ENCODE measurements at regions not wholly inside any gene's neighbourhood (a gene's known extent, or its start where the extent isn't known, plus 50 kb on each side); places are given as distances from the start of the nearest gene placed in this dataset.

- Histone ChIP-seq H3K9ac (ENCODE audit: low read depth, low read length) (no peak overlapping the region), H2AFZ (replicated peaks; ENCODE audit: low read length, poor library complexity) (no peak overlapping the region), H3K18ac (ENCODE audit: low read depth, low read length) (no peak overlapping the region), H4K5ac (ENCODE audit: low read depth, low read length) (no peak overlapping the region), H3K56ac (ENCODE audit: extremely low read depth, insufficient read depth, low read length) (no peak overlapping the region), H3K9me3 (ENCODE audit: control insufficient read depth, insufficient read depth, low read length) (peaks cover 5% of the 10 kb centered on the region), H3K4me3 (ENCODE audit: insufficient read depth, low read depth, low read length) (no peak overlapping the region), H3K4me1 (ENCODE audit: control insufficient read depth, insufficient read depth, low read length) (peaks cover 7% of the 10 kb centered on the region), H2BK5ac (ENCODE audit: low read depth, low read length, poor library complexity, severe bottlenecking) (no peak overlapping the region), H3K27ac (ENCODE audit: insufficient read depth, low read length) (no peak overlapping the region), H4K91ac (ENCODE audit: insufficient read depth, low read depth, low read length) (no peak overlapping the region), H3K27me3 (ENCODE audit: control insufficient read depth, insufficient read depth, low read length) (peaks cover 5% of the 10 kb centered on the region; the same call in 1 of the 2 replicates), H4K8ac (ENCODE audit: low read depth in 2 of 2, low read length in 2 of 2) (no peak overlapping the region), H2BK15ac (ENCODE audit: low read depth, low read length) (no peak overlapping the region), H3K36me3 (ENCODE audit: control insufficient read depth, insufficient read depth, low read length) (no peaks in the 10 kb centered on the region), H3K4ac (ENCODE audit: low read depth, low read length) (no peak overlapping the region), H2BK120ac (ENCODE audit: low read depth, low read length) (no peak overlapping the region), H3K79me1 (ENCODE audit: low read depth in 1 of 2, low read length in 2 of 2) (no peaks in the 10 kb centered on the region), H2AK5ac (ENCODE audit: low read depth, low read length) (no peak overlapping the region), H3K23ac (ENCODE audit: low read depth, low read length) (no peak overlapping the region), H2BK20ac (ENCODE audit: low read depth, low read length) (no peak overlapping the region), H3K4me2 (ENCODE audit: low read depth, low read length) (no peak overlapping the region), H3K9me1 (ENCODE audit: insufficient read depth, low read length) (peaks cover 4% of the 10 kb centered on the region; the same call in 1 of the 2 replicates), H2AK9ac (replicated peaks; ENCODE audit: low read depth, low read length, poor library complexity) (no peak overlapping the region), H3K14ac (replicated peaks; ENCODE audit: low read depth, low read length) (no peak overlapping the region), H4K20me1 (ENCODE audit: insufficient read depth, low read length) (no peaks in the 10 kb centered on the region)
- in situ Hi-C loops (cut with MboI; ENCODE audit: low sequenced_read_pairs) (loop anchor here (25.0 kb wide), 1 partner anchor 413 kb away; the partner anchor contains the start of gene KLF4), dilution Hi-C loops (cut with HindIII; ENCODE audit: low sequenced_read_pairs, unreplicated experiment) (no loop called here), intact Hi-C loops (cut with micrococcal nuclease) (loop anchor here (10.0 kb wide), 1 partner anchor 545 kb away; no protein-coding TSS in a partner anchor)
- CTCF ChIA-PET: interaction anchor here (1.5 kb wide), 1 partner anchor 18 kb away, joined by 3 read pairs; no protein-coding TSS in a partner anchor
- no peak for ATAC-seq (ENCODE audit: low read depth)
- POLR2A ChIA-PET (ENCODE audit: unreplicated experiment): no interaction called here
- no CpG with 5 or more reads among the region's 1 CpG for WGBS, 2 experiments (ENCODE audit: extremely low coverage in 2 of 2, insufficient read length in 1 of 2)
- no TSS peak for BruUV-seq (replicated peaks)
- no peak for DNase-seq
- TF ChIP-seq ELK1 (IDR thresholded peaks at IDR 0.05; ENCODE audit: borderline replicate concordance, low read depth, low read length): no peak
- TF ChIP-seq RFX5 (IDR thresholded peaks at IDR 0.05; ENCODE audit: low read depth, low read length): no peak
- no peak for TF ChIP-seq CEBPB (IDR thresholded peaks at IDR 0.05; ENCODE audit: low read depth, low read length)
- no peak for TF ChIP-seq FOS (IDR thresholded peaks at IDR 0.05; ENCODE audit: low read depth, low read length)
- TF ChIP-seq MAFK (IDR thresholded peaks at IDR 0.05; ENCODE audit: low read depth, low read length): no peak
- TF ChIP-seq, protein P1, sequence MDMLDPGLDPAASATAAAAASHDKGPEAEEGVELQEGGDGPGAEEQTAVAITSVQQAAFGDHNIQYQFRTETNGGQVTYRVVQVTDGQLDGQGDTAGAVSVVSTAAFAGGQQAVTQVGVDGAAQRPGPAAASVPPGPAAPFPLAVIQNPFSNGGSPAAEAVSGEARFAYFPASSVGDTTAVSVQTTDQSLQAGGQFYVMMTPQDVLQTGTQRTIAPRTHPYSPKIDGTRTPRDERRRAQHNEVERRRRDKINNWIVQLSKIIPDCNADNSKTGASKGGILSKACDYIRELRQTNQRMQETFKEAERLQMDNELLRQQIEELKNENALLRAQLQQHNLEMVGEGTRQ (IDR thresholded peaks at IDR 0.05; ENCODE audit: low read depth, low read length): no peak
- TF ChIP-seq RCOR1 (IDR thresholded peaks at IDR 0.05; ENCODE audit: insufficient replicate concordance, low read length): no peak
- no peak for TF ChIP-seq MAZ (IDR thresholded peaks at IDR 0.05; ENCODE audit: borderline replicate concordance, low read depth, low read length)
- no peak for TF ChIP-seq BHLHE40 (IDR thresholded peaks at IDR 0.05; ENCODE audit: low read depth, low read length)
- no peak for TF ChIP-seq MXI1 (IDR thresholded peaks at IDR 0.05; ENCODE audit: borderline replicate concordance, low read depth, low read length)
- no peak for TF ChIP-seq POLR2A (IDR thresholded peaks at IDR 0.05; ENCODE audit: low read depth, low read length)
Observed at GRCh38 chr9:107899961-107900330, 410.4 kb upstream of the KLF4 start.
